Mesothelial cell of epicardium (in vitro differentiated cells): ENCODE measurements at regions not wholly inside any gene's neighbourhood (a gene's known extent, or its start where the extent isn't known, plus 50 kb on each side); places are given as distances from the start of the nearest gene placed in this dataset.

ENCODE experiments used
- DNase-seq, 2 experiments: peaks; one replicate each; pipeline ENCODE4 v3.0.0; 2021; ENCODE audit warnings: low spot score in 2 of 2; ENCODE audit not compliant: unreplicated experiment in 2 of 2
- H3K27ac Mint-ChIP-seq: 2 replicates; pipeline ENCODE4 v1.8.0; 2021; ENCODE audit warnings: mixed read lengths
- H3K27me3 Mint-ChIP-seq: 2 replicates; pipeline ENCODE4 v1.8.0; 2021; ENCODE audit warnings: low read depth, mixed read lengths
- H3K36me3 Mint-ChIP-seq: 2 replicates; pipeline ENCODE4 v1.8.0; 2021; ENCODE audit warnings: mixed read lengths
- H3K4me1 Mint-ChIP-seq: 2 replicates; pipeline ENCODE4 v1.8.0; 2021; ENCODE audit warnings: mixed read lengths
- H3K4me3 Mint-ChIP-seq: 2 replicates; pipeline ENCODE4 v1.8.0; 2021; ENCODE audit warnings: mild to moderate bottlenecking, moderate library complexity, mixed read lengths
- H3K9me3 Mint-ChIP-seq: 2 replicates; pipeline ENCODE4 v1.8.0; 2021; ENCODE audit warnings: mixed read lengths
- CTCF ChIP-seq: fragments of 200-600 bp; sonication (generic); IDR thresholded peaks from one replicate; pipeline ENCODE4 v1.5.0; 2021; ENCODE audit warnings: antibody characterized with exemption; ENCODE audit not compliant: unreplicated experiment

- Mint-ChIP-seq H3K27me3 (no peaks in the 10 kb centered on the region), H3K36me3 (peaks cover 15% of the 10 kb centered on the region), H3K4me1 (peaks cover 24% of the 10 kb centered on the region), H3K9me3 (peaks cover 19% of the 10 kb centered on the region), H3K27ac (peak overlapping the region; percentile 66), H3K4me3 (no peak overlapping the region)
- TF ChIP-seq CTCF: no peak
- no peak for DNase-seq
Measured at GRCh38 chr17:72421128-72422092, 300.6 kb downstream of the SOX9 start.

DNA sequence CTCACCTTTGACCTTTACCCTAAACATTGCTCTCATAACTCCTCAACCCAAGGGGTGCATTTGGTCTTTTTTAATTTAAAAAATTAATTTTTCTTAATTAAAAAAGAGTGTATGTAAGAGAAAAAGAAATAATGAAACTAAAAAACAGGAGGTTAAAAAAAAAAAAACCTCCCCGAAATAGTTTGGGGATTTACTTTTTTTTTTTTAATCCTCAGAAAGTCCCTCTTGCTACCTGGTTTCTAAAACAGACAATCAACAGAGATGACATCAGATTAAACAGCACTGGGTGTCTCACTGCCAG is 301.3 kb downstream of the SOX9 start:
- DNase-seq: no peak
- Mint-ChIP-seq H3K36me3 (peaks cover 14% of the 10 kb centered on the region), H3K4me1 (peaks cover 30% of the 10 kb centered on the region), H3K27me3 (no peaks in the 10 kb centered on the region), H3K9me3 (peaks cover 13% of the 10 kb centered on the region), H3K27ac (no peak overlapping the region), H3K4me3 (no peak overlapping the region)
- TF ChIP-seq CTCF: no peak

GRCh38 chr17:72422505-72423285 is 301.9 kb downstream of the SOX9 start:
- Mint-ChIP-seq H3K27me3 (no peaks in the 10 kb centered on the region), H3K4me3 (no peak overlapping the region), H3K27ac (peak overlapping the region; percentile 19), H3K9me3 (peaks cover 13% of the 10 kb centered on the region), H3K4me1 (peaks cover 35% of the 10 kb centered on the region), H3K36me3 (peaks cover 14% of the 10 kb centered on the region)
- no peak for DNase-seq
- no peak for TF ChIP-seq CTCF

GRCh38 chr17:72423286-72423589 is 302.4 kb downstream of the SOX9 start:
- Mint-ChIP-seq H3K36me3 (peaks cover 11% of the 10 kb centered on the region), H3K4me1 (peaks cover 39% of the 10 kb centered on the region), H3K27me3 (no peaks in the 10 kb centered on the region), H3K4me3 (no peak overlapping the region), H3K9me3 (peaks cover 10% of the 10 kb centered on the region), H3K27ac (peak overlapping the region; percentile 19)
- DNase-seq: no peak
- TF ChIP-seq CTCF: no peak

GRCh38 chr17:72423718-72424117 is 302.9 kb downstream of the SOX9 start:
- no peak for TF ChIP-seq CTCF
- Mint-ChIP-seq H3K27ac (no peak overlapping the region), H3K36me3 (peaks cover 6% of the 10 kb centered on the region), H3K27me3 (no peaks in the 10 kb centered on the region), H3K4me3 (no peak overlapping the region), H3K9me3 (peaks cover 6% of the 10 kb centered on the region), H3K4me1 (peaks cover 42% of the 10 kb centered on the region)
- no peak for DNase-seq
